GM23338 (cell line): ENCODE measurements at regions not wholly inside any gene's neighbourhood (a gene's known extent, or its start where the extent isn't known, plus 50 kb on each side); places are given as distances from the start of the nearest gene placed in this dataset.

Experiments
- ATAC-seq: fragments of 200-7000 bp; cut with Tn5 transposase; 3 replicates; pipeline ENCODE4 v1.9.1; 2020
- DNase-seq: peaks from one replicate; pipeline ENCODE4 v3.0.0-alpha.2; 2015; ENCODE audit warnings: low spot score
- H2AFZ ChIP-seq: fragments of 200-600 bp; sonication (generic); 2 replicates; pipeline ENCODE4 v1.8.0; 2016; ENCODE audit warnings: antibody characterized with exemption, mild to moderate bottlenecking, moderate library complexity
- H3F3A ChIP-seq: fragments of 200-600 bp; sonication (generic); replicated peaks from 2 replicates; pipeline ENCODE4 v1.8.0; 2017; ENCODE audit warnings: antibody characterized with exemption, mixed run types, low read depth
- H3K27ac ChIP-seq: fragments of 200-600 bp; sonication (generic); 2 replicates; pipeline ENCODE4 v1.6.1; 2016; ENCODE audit warnings: low read depth
- H3K27me3 ChIP-seq: fragments of 200-600 bp; sonication (generic); 2 replicates; pipeline ENCODE4 v1.8.0; 2016; ENCODE audit warnings: mild to moderate bottlenecking, mixed run types, moderate library complexity; ENCODE audit not compliant: insufficient read depth
- H3K36me3 ChIP-seq: fragments of 200-600 bp; sonication (generic); 2 replicates; pipeline ENCODE4 v1.8.0; 2016; ENCODE audit warnings: mild to moderate bottlenecking; ENCODE audit not compliant: insufficient read depth
- H3K4me1 ChIP-seq: fragments of 200-600 bp; sonication (generic); 2 replicates; pipeline ENCODE4 v1.8.0; 2016; ENCODE audit warnings: mild to moderate bottlenecking, moderate library complexity; ENCODE audit not compliant: insufficient read depth
- H3K4me2 ChIP-seq: fragments of 200-600 bp; sonication (generic); 2 replicates; pipeline ENCODE4 v1.7.1; 2017; ENCODE audit warnings: mixed run types
- H3K4me3 ChIP-seq: fragments of 200-600 bp; sonication (generic); 2 replicates; pipeline ENCODE4 v1.6.1; 2016; ENCODE audit warnings: mixed run types
- H3K79me2 ChIP-seq: fragments of 200-600 bp; sonication (generic); replicated peaks from 2 replicates; pipeline ENCODE4 v1.8.0; 2017; ENCODE audit warnings: mild to moderate bottlenecking; ENCODE audit not compliant: insufficient read depth
- H3K9me2 ChIP-seq: fragments of 200-600 bp; sonication (generic); 2 replicates; pipeline ENCODE4 v1.8.0; 2017; ENCODE audit not compliant: insufficient read depth
- H4K20me1 ChIP-seq: fragments of 200-600 bp; sonication (generic); replicated peaks from 2 replicates; pipeline ENCODE4 v1.8.0; 2017; ENCODE audit warnings: mild to moderate bottlenecking; ENCODE audit not compliant: insufficient read depth
- H3K27ac Mint-ChIP-seq: 2 replicates; pipeline ENCODE4 v1.8.0; 2020; ENCODE audit warnings: inconsistent platforms, mild to moderate bottlenecking, moderate library complexity, mixed read lengths
- H3K27me3 Mint-ChIP-seq: 3 replicates; pipeline ENCODE4 v1.8.0; 2022; ENCODE audit warnings: low read depth, mild to moderate bottlenecking, moderate library complexity, mixed read lengths, inconsistent platforms; ENCODE audit not compliant: insufficient read depth, poor library complexity
- H3K36me3 Mint-ChIP-seq: 3 replicates; pipeline ENCODE4 v1.8.0; 2021; ENCODE audit warnings: low read depth, mild to moderate bottlenecking, inconsistent platforms, moderate library complexity, mixed read lengths
- H3K4me1 Mint-ChIP-seq: 3 replicates; pipeline ENCODE4 v1.8.0; 2020; ENCODE audit warnings: mild to moderate bottlenecking, inconsistent platforms, mixed read lengths
- H3K4me3 Mint-ChIP-seq: 3 replicates; pipeline ENCODE4 v1.8.0; 2021; ENCODE audit warnings: moderate library complexity, mild to moderate bottlenecking, inconsistent platforms, mixed read lengths
- H3K9me3 Mint-ChIP-seq: 3 replicates; pipeline ENCODE4 v1.8.0; 2020; ENCODE audit warnings: moderate library complexity, mild to moderate bottlenecking, inconsistent platforms, mixed read lengths
- CREB1 ChIP-seq: fragments of 250-450 bp; sonication (Bioruptor Pico); IDR thresholded peaks from 2 replicates; pipeline ENCODE4 v1.5.0; 2020; ENCODE audit warnings: low read depth, mild to moderate bottlenecking, moderate library complexity
- NANOG ChIP-seq: IDR thresholded peaks from 2 replicates; pipeline ENCODE4 v1.6.1; 2016; ENCODE audit warnings: antibody characterized with exemption, borderline replicate concordance
- POLR2AphosphoS5 ChIP-seq: IDR thresholded peaks from 2 replicates; pipeline ENCODE4 v1.6.1; 2016; ENCODE audit warnings: antibody characterized with exemption, low read depth
- REST ChIP-seq: IDR thresholded peaks from one replicate; pipeline ENCODE4 v1.6.1; 2018; ENCODE audit warnings: antibody characterized with exemption; ENCODE audit not compliant: unreplicated experiment
- STAT1 ChIP-seq: IDR thresholded peaks from one replicate; pipeline ENCODE4 v1.6.1; 2016; ENCODE audit warnings: antibody characterized with exemption; ENCODE audit not compliant: unreplicated experiment
- ZNF331 ChIP-seq: fragments of 250-450 bp; sonication (Bioruptor Pico); IDR thresholded peaks from 2 replicates; pipeline ENCODE4 v1.5.0; 2020; ENCODE audit warnings: low read depth, mild to moderate bottlenecking, moderate library complexity
- ZNF462 ChIP-seq: fragments of 250-450 bp; sonication (Bioruptor Pico); IDR thresholded peaks from 2 replicates; pipeline ENCODE4 v1.5.0; 2020; ENCODE audit warnings: mild to moderate bottlenecking, moderate library complexity
- TF ChIP-seq, protein P1 (sequence below), 2 experiments: fragments of 200-600 bp in 1 of 2; sonication (generic) in 1 of 2; conservative IDR thresholded peaks; 2 replicates each; pipeline versions ENCODE4 v1.5.1 to v1.6.1; 2016 to 2017; ENCODE audit warnings: antibody characterized with exemption in 2 of 2, low read depth in 2 of 2, mild to moderate bottlenecking in 2 of 2, moderate library complexity in 1 of 2

GRCh38 chr13:67854990-67855389, 624.9 kb upstream of the PCDH9 start:
- no peak for TF ChIP-seq POLR2AphosphoS5
- TF ChIP-seq NANOG: no peak
- no peak for TF ChIP-seq CREB1 (CRISPR knock-in tag)
- TF ChIP-seq REST: no peak
- no peak for TF ChIP-seq STAT1
- TF ChIP-seq ZNF331 (CRISPR knock-in tag): no peak
- TF ChIP-seq, protein P1, sequence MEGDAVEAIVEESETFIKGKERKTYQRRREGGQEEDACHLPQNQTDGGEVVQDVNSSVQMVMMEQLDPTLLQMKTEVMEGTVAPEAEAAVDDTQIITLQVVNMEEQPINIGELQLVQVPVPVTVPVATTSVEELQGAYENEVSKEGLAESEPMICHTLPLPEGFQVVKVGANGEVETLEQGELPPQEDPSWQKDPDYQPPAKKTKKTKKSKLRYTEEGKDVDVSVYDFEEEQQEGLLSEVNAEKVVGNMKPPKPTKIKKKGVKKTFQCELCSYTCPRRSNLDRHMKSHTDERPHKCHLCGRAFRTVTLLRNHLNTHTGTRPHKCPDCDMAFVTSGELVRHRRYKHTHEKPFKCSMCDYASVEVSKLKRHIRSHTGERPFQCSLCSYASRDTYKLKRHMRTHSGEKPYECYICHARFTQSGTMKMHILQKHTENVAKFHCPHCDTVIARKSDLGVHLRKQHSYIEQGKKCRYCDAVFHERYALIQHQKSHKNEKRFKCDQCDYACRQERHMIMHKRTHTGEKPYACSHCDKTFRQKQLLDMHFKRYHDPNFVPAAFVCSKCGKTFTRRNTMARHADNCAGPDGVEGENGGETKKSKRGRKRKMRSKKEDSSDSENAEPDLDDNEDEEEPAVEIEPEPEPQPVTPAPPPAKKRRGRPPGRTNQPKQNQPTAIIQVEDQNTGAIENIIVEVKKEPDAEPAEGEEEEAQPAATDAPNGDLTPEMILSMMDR (conservative IDR thresholded peaks at IDR 0.05; ENCODE audit: low read depth in 2 of 2): no peak
- TF ChIP-seq ZNF462 (CRISPR knock-in tag): no peak
- DNase-seq (no peak), ATAC-seq (no peak)
- Histone ChIP-seq H3K27ac (no peak overlapping the region), H3F3A (no peaks in the 10 kb centered on the region), H2AFZ (peak overlapping the region; percentile 23; the same call in 1 of the 2 replicates), H3K9me2 (no peaks in the 10 kb centered on the region), H3K4me2 (no peak overlapping the region), H3K36me3 (no peaks in the 10 kb centered on the region), H3K4me1 (peaks cover 12% of the 10 kb centered on the region; the same call in 1 of the 2 replicates), H3K27me3 (no peaks in the 10 kb centered on the region), H3K79me2 (no peaks in the 10 kb centered on the region), H4K20me1 (no peaks in the 10 kb centered on the region), H3K4me3 (no peak overlapping the region)
- no peaks in the 10 kb centered on the region for H3K9me3 Mint-ChIP-seq
- no peak overlapping the region for H3K4me3 Mint-ChIP-seq
- H3K27me3 Mint-ChIP-seq: peaks cover 1% of the 10 kb centered on the region
- no peaks in the 10 kb centered on the region; the same call in 2 of the 3 replicates for H3K36me3 Mint-ChIP-seq
- H3K4me1 Mint-ChIP-seq: peaks cover 11% of the 10 kb centered on the region; the same call in 2 of the 3 replicates
- no peak overlapping the region for H3K27ac Mint-ChIP-seq
